Neural progenitor cell (in vitro differentiated cells): ENCODE measurements at regions not wholly inside any gene's neighbourhood (a gene's known extent, or its start where the extent isn't known, plus 50 kb on each side); places are given as distances from the start of the nearest gene placed in this dataset.

Experiments
- CTCF ChIP-seq: fragments of 200-600 bp; sonication (generic); IDR thresholded peaks from 2 replicates; pipeline ENCODE4 v1.5.1; 2017; ENCODE audit warnings: antibody characterized with exemption, mild to moderate bottlenecking
- EZH2 ChIP-seq: fragments of 200-600 bp; sonication (generic); IDR thresholded peaks from 2 replicates; pipeline ENCODE4 v1.6.1; 2017; ENCODE audit warnings: antibody characterized with exemption, mild to moderate bottlenecking, moderate library complexity
- EZH2phosphoT487 ChIP-seq: fragments of 200-600 bp; sonication (generic); IDR thresholded peaks from 2 replicates; pipeline ENCODE4 v1.6.1; 2017; ENCODE audit warnings: antibody characterized with exemption

- TF ChIP-seq EZH2 (no peak), CTCF (no peak), EZH2phosphoT487 (no peak)
Observed at GRCh38 chr1:47629201-47629600, 191.4 kb downstream of the FOXD2 start.
